ENCODE measurements at regions not wholly inside any gene's neighbourhood (a gene's known extent, or its start where the extent isn't known, plus 50 kb on each side); places are given as distances from the start of the nearest gene placed in this dataset.
"Not testable (repeated sequence)": the region's sequence is repeated elsewhere in the genome, so short reads cannot be mapped to it uniquely, and the experiment has no call there.

DNA sequence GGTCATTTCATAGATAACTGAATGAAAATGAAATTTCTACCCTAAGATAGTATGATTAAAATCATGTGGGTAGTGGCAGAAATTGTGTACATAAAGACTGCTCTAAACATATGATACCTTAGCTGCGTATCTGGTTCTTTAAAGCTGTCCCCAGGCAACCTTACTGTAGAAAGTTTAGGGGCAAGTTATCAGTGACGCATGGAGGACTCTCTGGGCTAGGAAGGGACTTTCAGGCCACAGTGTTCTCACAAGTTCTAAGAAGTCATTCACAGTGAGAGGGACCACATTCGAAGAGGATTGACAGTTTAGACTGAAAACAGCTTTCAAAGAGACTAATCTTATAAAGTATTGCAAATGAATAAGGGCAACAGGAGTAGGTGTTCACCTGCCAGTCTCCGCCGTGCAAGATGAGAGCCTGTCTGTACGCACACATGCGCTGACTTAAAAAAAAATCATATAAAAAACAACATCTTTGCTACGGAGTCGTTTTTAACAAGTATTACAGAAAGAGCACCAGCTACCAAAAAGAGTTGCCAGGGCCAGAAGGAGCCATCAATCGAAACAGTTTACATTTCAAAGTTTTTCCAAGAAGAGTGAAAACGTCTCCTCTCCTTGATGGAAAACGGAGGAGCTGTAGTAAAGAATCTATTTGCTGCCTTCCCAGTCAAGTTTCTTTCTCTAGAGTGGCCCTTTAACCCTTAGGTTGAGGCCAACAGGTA, 146.3 kb downstream of the CETN3 start:
- H3K9me3 ChIP-seq (ENCODE audit: insufficient read depth, low read depth, low read length) = no peaks in the 10 kb centered on the region
- H3K4me3 ChIP-seq (ENCODE audit: insufficient read depth, low read depth, low read length) = no peak overlapping the region
- no peak overlapping the region for H3K9ac ChIP-seq (ENCODE audit: low read length)
- H3K27me3 ChIP-seq (ENCODE audit: insufficient read depth, low read length) = no peaks in the 10 kb centered on the region
- DNase-seq (ENCODE audit: low read depth) (no peak), FAIRE-seq (no peak)
- no peak overlapping the region for H3K4me2 ChIP-seq (ENCODE audit: low read length)
- peaks cover 9% of the 10 kb centered on the region for H3K4me1 Mint-ChIP-seq (ENCODE audit: low read depth, unreplicated experiment)
- H3K4me1 ChIP-seq (ENCODE audit: insufficient read depth, low read length) = peaks cover 3% of the 10 kb centered on the region
- H3K79me2 ChIP-seq (ENCODE audit: insufficient read depth, low read length) = no peaks in the 10 kb centered on the region
- no peaks in the 10 kb centered on the region for H3K36me3 Mint-ChIP-seq (ENCODE audit: low read depth, unreplicated experiment)
- no peaks in the 10 kb centered on the region for H3K36me3 ChIP-seq (ENCODE audit: insufficient read depth, low read length)
- no peaks in the 10 kb centered on the region for H4K20me1 ChIP-seq (ENCODE audit: insufficient read depth, low read length)
- no peak overlapping the region for H3K27ac Mint-ChIP-seq (ENCODE audit: unreplicated experiment)
- no peaks in the 10 kb centered on the region for H3K27me3 Mint-ChIP-seq (ENCODE audit: low read depth, unreplicated experiment)
- peak overlapping the region; percentile 9 for H2AFZ ChIP-seq (ENCODE audit: low read depth, low read length)
- no peak overlapping the region for H3K27ac ChIP-seq (ENCODE audit: low read depth, low read length)
- TF ChIP-seq CTCF (IDR thresholded peaks at IDR 0.05; ENCODE audit: insufficient read depth, low read depth, low read length) = no peak
- no peak for TF ChIP-seq EZH2 (IDR thresholded peaks at IDR 0.05; ENCODE audit: insufficient read depth, low read length)
- no peaks in the 10 kb centered on the region for H3K9me3 Mint-ChIP-seq (ENCODE audit: unreplicated experiment)
- no peak overlapping the region for H3K4me3 Mint-ChIP-seq (ENCODE audit: unreplicated experiment)

- Histone ChIP-seq H3K9ac (ENCODE audit: low read length) (no peak overlapping the region), H3K36me3 (ENCODE audit: insufficient read depth, low read length) (no peaks in the 10 kb centered on the region), H3K4me3 (ENCODE audit: insufficient read depth, low read depth, low read length) (no peak overlapping the region), H3K27me3 (ENCODE audit: insufficient read depth, low read length) (no peaks in the 10 kb centered on the region), H3K9me3 (ENCODE audit: insufficient read depth, low read depth, low read length) (no peaks in the 10 kb centered on the region), H4K20me1 (ENCODE audit: insufficient read depth, low read length) (no peaks in the 10 kb centered on the region), H3K4me1 (ENCODE audit: insufficient read depth, low read length) (no peaks in the 10 kb centered on the region), H3K79me2 (ENCODE audit: insufficient read depth, low read length) (no peaks in the 10 kb centered on the region), H2AFZ (ENCODE audit: low read depth, low read length) (no peak overlapping the region), H3K27ac (ENCODE audit: low read depth, low read length) (no peak overlapping the region), H3K4me2 (ENCODE audit: low read length) (no peak overlapping the region)
- no peak for DNase-seq (ENCODE audit: low read depth)
- no peaks in the 10 kb centered on the region for H3K27me3 Mint-ChIP-seq (ENCODE audit: low read depth, unreplicated experiment)
- H3K4me1 Mint-ChIP-seq (ENCODE audit: low read depth, unreplicated experiment) = no peaks in the 10 kb centered on the region
- FAIRE-seq = no peak
- no peaks in the 10 kb centered on the region for H3K36me3 Mint-ChIP-seq (ENCODE audit: low read depth, unreplicated experiment)
- no peak overlapping the region for H3K27ac Mint-ChIP-seq (ENCODE audit: unreplicated experiment)
- TF ChIP-seq CTCF (IDR thresholded peaks at IDR 0.05; ENCODE audit: insufficient read depth, low read depth, low read length) (no peak), EZH2 (IDR thresholded peaks at IDR 0.05; ENCODE audit: insufficient read depth, low read length) (no peak)
- H3K9me3 Mint-ChIP-seq (ENCODE audit: unreplicated experiment) = no peaks in the 10 kb centered on the region
- no peak overlapping the region for H3K4me3 Mint-ChIP-seq (ENCODE audit: unreplicated experiment)
These were observed 158.1 kb downstream of the CETN3 start for GRCh38 chr5:90251447-90251846.

GRCh38 chr5:90248640-90249039, 160.9 kb downstream of the CETN3 start:
- Histone ChIP-seq H3K27me3 (ENCODE audit: insufficient read depth, low read length) (no peaks in the 10 kb centered on the region), H3K27ac (ENCODE audit: low read depth, low read length) (no peak overlapping the region), H3K9ac (ENCODE audit: low read length) (no peak overlapping the region), H3K36me3 (ENCODE audit: insufficient read depth, low read length) (no peaks in the 10 kb centered on the region), H3K79me2 (ENCODE audit: insufficient read depth, low read length) (no peaks in the 10 kb centered on the region), H3K9me3 (ENCODE audit: insufficient read depth, low read depth, low read length) (no peaks in the 10 kb centered on the region), H2AFZ (ENCODE audit: low read depth, low read length) (no peak overlapping the region), H3K4me3 (ENCODE audit: insufficient read depth, low read depth, low read length) (no peak overlapping the region), H3K4me1 (ENCODE audit: insufficient read depth, low read length) (no peaks in the 10 kb centered on the region), H3K4me2 (ENCODE audit: low read length) (no peak overlapping the region), H4K20me1 (ENCODE audit: insufficient read depth, low read length) (no peaks in the 10 kb centered on the region)
- Mint-ChIP-seq H3K27me3 (ENCODE audit: low read depth, unreplicated experiment) (no peaks in the 10 kb centered on the region), H3K4me1 (ENCODE audit: low read depth, unreplicated experiment) (no peaks in the 10 kb centered on the region), H3K4me3 (ENCODE audit: unreplicated experiment) (no peak overlapping the region), H3K36me3 (ENCODE audit: low read depth, unreplicated experiment) (no peaks in the 10 kb centered on the region), H3K9me3 (ENCODE audit: unreplicated experiment) (no peaks in the 10 kb centered on the region), H3K27ac (ENCODE audit: unreplicated experiment) (no peak overlapping the region)
- FAIRE-seq (no peak), DNase-seq (ENCODE audit: low read depth) (no peak)
- TF ChIP-seq CTCF (IDR thresholded peaks at IDR 0.05; ENCODE audit: insufficient read depth, low read depth, low read length) (no peak), EZH2 (IDR thresholded peaks at IDR 0.05; ENCODE audit: insufficient read depth, low read length) (no peak)

DNA sequence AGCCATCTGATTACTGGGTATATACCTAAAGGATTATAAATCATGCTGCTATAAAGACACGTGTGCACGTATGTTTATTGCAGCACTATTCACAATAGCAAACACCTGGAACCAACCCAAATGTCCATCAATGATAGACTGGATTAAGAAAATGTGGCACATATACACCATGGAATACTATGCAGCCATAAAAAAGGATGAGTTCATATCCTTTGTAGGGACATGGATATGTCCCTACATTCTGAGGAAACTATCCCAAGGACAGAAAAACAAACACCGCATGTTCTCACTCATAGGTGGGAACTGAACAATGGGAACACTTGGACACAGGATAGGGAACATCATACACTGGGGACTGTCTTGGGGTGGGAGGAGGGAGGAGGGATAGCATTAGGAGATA, 165.7 kb downstream of the CETN3 start:
- not testable (repeated sequence) for H3K9ac ChIP-seq (ENCODE audit: low read length); H3K9me3 ChIP-seq (ENCODE audit: insufficient read depth, low read depth, low read length); H4K20me1 ChIP-seq (ENCODE audit: insufficient read depth, low read length); H3K4me1 ChIP-seq (ENCODE audit: insufficient read depth, low read length); H3K36me3 Mint-ChIP-seq (ENCODE audit: low read depth, unreplicated experiment); H3K4me2 ChIP-seq (ENCODE audit: low read length); H3K27me3 Mint-ChIP-seq (ENCODE audit: low read depth, unreplicated experiment); DNase-seq (ENCODE audit: low read depth); H3K4me3 ChIP-seq (ENCODE audit: insufficient read depth, low read depth, low read length); H3K9me3 Mint-ChIP-seq (ENCODE audit: unreplicated experiment); H3K27me3 ChIP-seq (ENCODE audit: insufficient read depth, low read length); H3K4me1 Mint-ChIP-seq (ENCODE audit: low read depth, unreplicated experiment); H2AFZ ChIP-seq (ENCODE audit: low read depth, low read length); FAIRE-seq; H3K4me3 Mint-ChIP-seq (ENCODE audit: unreplicated experiment); H3K36me3 ChIP-seq (ENCODE audit: insufficient read depth, low read length); H3K79me2 ChIP-seq (ENCODE audit: insufficient read depth, low read length); H3K27ac Mint-ChIP-seq (ENCODE audit: unreplicated experiment); H3K27ac ChIP-seq (ENCODE audit: low read depth, low read length)
